AG04449 (cell line): ENCODE measurements at regions not wholly inside any gene's neighbourhood (a gene's known extent, or its start where the extent isn't known, plus 50 kb on each side); places are given as distances from the start of the nearest gene placed in this dataset.
"Not testable (repeated sequence)": the region's sequence is repeated elsewhere in the genome, so short reads cannot be mapped to it uniquely, and the experiment has no call there.

Experiments
- CTCF ChIA-PET: fragments of 350-600 bp; formaldehyde crosslinking; extraction: SDS; loops from one replicate; lab custom pipeline; 2021; ENCODE audit warnings: antibody characterized with exemption; lab: Yijun Ruan, JAX
- POLR2A ChIA-PET: fragments of 400-600, 350-600 bp; formaldehyde crosslinking; extraction: SDS; loops from one replicate; lab custom pipeline; 2020; ENCODE audit warnings: antibody characterized with exemption, inconsistent platforms; lab: Yijun Ruan, JAX
- DNase-seq: peaks from one replicate; pipeline ENCODE4 v3.0.0-alpha.2; 2010; ENCODE audit warnings: low read depth, low spot score
- H3K4me3 ChIP-seq: 2 replicates; pipeline ENCODE4 v1.5.1; 2011; ENCODE audit warnings: low read depth, mild to moderate bottlenecking, control low read depth, low read length
- TF ChIP-seq, protein P1 (sequence below): IDR thresholded peaks from one replicate; pipeline ENCODE4 v1.5.1; 2011; ENCODE audit warnings: mild to moderate bottlenecking, moderate library complexity, low read length, control low read depth, inconsistent platforms; ENCODE audit not compliant: insufficient read depth; ENCODE audit errors: missing control alignments

DNA sequence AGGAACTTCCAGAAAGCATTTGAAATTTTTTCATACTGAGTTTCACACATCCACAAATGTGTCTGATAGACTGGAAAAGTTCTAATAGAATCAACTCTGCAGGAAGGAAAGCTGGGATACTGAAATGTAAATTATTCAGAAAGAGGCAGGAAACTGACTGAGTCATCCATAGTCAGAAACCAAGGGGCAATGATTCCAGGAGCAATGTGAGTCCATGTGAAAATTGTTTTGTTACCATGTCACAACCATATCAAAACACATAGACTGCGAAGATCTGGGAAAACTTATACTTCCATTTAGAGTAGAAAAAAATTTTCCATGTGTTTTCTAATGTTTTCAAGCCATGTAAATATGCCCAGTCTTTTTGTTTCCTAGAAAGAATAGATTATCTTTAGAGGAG is 142.3 kb upstream of the TMPRSS15 start:
- TF ChIP-seq, protein P1, sequence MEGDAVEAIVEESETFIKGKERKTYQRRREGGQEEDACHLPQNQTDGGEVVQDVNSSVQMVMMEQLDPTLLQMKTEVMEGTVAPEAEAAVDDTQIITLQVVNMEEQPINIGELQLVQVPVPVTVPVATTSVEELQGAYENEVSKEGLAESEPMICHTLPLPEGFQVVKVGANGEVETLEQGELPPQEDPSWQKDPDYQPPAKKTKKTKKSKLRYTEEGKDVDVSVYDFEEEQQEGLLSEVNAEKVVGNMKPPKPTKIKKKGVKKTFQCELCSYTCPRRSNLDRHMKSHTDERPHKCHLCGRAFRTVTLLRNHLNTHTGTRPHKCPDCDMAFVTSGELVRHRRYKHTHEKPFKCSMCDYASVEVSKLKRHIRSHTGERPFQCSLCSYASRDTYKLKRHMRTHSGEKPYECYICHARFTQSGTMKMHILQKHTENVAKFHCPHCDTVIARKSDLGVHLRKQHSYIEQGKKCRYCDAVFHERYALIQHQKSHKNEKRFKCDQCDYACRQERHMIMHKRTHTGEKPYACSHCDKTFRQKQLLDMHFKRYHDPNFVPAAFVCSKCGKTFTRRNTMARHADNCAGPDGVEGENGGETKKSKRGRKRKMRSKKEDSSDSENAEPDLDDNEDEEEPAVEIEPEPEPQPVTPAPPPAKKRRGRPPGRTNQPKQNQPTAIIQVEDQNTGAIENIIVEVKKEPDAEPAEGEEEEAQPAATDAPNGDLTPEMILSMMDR, result no peak
- no peak for DNase-seq
- H3K4me3 ChIP-seq, result no peak overlapping the region
- CTCF ChIA-PET, result no interaction called here
- POLR2A ChIA-PET, result no interaction called here

DNA sequence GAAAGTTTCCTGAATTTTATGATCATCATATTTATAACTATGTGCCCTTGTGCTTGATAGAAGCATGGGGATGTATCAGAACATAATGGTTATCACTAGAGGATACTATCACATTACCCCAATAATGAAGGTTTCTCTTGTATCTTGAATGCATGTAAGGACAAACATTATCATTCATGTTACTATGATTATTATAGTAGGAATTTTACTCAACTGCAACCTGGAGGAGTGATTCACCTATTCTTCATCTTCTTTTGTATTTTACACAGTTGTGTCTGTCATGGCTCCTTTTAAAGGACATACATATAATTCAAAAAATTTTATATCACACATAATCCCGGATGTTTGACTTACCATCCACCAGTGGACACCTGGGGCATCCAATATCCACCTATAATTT is 143.8 kb upstream of the TMPRSS15 start:
- TF ChIP-seq, protein P1, result no peak
- DNase-seq, result no peak
- ChIA-PET POLR2A (no interaction called here), CTCF (no interaction called here)
- H3K4me3 ChIP-seq, result no peak overlapping the region

DNA sequence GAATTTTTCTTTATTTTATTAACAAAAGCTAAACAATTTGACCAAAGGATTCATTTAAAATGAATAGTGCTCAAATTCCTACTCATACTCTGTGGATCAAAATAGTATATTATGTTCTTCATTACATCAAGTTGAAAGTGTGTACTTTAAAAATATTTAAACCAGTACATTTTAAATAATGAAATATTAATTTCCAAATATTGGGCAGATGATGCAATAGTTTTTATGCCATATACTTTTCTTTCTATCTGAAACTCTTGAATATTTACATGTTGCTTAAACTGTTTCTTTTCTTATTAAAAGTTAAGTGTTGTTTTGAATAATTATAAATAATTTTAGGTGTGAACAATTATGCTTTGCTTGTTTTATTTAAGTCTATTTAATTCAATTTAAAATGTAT is 144.7 kb upstream of the TMPRSS15 start:
- ChIA-PET CTCF (no interaction called here), POLR2A (no interaction called here)
- no peak overlapping the region for H3K4me3 ChIP-seq
- TF ChIP-seq, protein P1, result no peak
- no peak for DNase-seq

DNA sequence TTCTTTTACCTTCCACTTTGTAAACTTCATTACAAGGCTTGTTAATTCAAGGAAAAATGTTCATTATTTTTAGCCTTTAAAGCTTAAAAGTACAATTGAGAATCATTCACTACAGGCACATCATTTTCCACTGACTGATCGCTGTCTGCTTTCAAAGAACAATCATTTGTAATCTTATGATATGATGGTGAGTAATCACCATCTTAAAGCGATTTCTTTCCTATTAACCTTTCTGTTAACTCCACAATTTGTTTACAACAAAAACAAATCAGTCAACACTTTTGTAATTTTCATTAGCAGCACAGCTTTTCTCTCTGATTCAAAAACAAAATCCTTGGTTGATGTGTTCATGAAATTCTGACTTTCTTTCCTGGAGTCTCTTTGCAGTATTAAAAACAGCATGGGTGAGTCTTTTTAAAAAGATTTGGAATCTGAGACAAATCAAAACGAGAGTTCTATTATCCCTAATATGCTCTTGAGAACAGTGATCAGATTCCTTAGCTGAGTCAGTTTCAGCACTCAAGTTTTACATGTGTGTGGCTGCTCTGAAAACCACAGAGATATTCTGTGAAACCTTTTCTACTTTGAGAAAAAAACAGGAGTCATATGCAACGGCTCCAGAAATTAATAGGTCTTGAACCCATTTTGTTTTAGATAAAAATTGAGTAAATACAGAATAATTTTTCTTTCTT is 145.8 kb upstream of the TMPRSS15 start:
- POLR2A ChIA-PET, result no interaction called here
- DNase-seq, result no peak
- H3K4me3 ChIP-seq, result no peak overlapping the region
- CTCF ChIA-PET, result no interaction called here
- TF ChIP-seq, protein P1, result no peak

DNA sequence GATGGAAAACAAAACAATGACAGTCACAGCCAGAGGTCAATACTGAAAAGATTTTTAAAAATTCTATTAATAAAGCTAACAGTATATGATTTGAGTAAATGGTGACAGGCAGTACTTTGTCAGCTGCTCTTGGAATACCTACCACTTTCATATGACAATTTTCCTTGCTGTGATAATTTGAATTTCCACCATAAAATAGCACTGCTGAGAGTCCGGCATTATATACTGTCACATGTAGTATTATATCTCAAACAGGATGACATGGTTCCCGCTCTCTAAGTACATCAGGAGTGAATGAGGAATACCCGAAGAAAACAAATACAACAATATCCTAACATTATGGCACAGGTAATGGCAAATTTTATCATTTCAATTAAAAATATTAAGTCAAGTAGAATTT is 146.8 kb upstream of the TMPRSS15 start:
- ChIA-PET CTCF (no interaction called here), POLR2A (no interaction called here)
- DNase-seq, result no peak
- TF ChIP-seq, protein P1, result no peak
- no peak overlapping the region for H3K4me3 ChIP-seq

DNA sequence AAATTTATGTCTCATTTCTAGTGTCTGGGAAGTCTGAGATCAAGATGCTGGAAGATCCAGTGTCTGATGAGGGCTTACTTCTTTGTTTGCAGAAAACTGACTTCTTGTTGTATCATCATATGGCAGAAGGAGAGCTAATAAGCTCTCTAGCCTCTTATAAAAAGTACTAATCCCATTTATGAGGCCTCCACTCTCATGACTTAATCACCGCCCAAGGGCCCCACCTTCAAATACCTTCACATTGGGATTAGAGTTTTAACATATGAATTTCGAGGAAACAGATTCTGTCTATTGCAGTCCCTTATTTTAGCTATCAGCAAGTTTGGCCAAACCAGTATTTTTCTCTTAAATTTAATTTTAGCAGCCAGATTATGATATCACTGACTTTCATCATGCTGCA is 150.2 kb upstream of the TMPRSS15 start:
- TF ChIP-seq, protein P1, result no peak
- CTCF ChIA-PET, result no interaction called here
- DNase-seq, result no peak
- no peak overlapping the region for H3K4me3 ChIP-seq
- POLR2A ChIA-PET, result no interaction called here

DNA sequence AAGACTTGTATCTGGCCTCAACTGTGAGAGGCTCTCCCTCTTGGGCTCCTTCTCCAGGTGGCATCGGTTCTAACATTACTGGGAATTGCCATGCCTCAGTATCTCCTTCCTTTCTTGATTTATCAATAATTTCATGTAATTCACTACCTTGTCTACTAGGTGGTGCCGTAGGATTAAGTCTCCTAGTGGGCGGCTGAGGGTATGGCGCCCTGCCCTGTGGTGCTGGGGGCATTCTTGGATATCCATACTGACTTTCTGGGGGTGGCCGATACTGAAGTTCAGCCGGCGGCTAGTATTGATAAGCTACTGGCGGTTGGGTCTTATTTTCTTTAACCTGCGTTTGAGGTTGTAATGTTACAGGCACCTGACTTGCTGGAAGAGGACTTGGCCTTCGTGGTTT is 164.2 kb upstream of the TMPRSS15 start:
- H3K4me3 ChIP-seq, DNase-seq, CTCF ChIA-PET, POLR2A ChIA-PET: not testable (repeated sequence)
